H9 (cell line): ENCODE measurements at regions not wholly inside any gene's neighbourhood (a gene's known extent, or its start where the extent isn't known, plus 50 kb on each side); places are given as distances from the start of the nearest gene placed in this dataset.

ENCODE experiments used
- DNase-seq: peaks from one replicate; pipeline ENCODE4 v3.0.0-alpha.2; 2017
- H2AFZ ChIP-seq: one replicate; pipeline ENCODE4 v1.6.1; 2013; ENCODE audit warnings: mild to moderate bottlenecking, low read length, control low read depth, moderate library complexity
- H2AK5ac ChIP-seq: 2 replicates; pipeline ENCODE4 v1.6.1; 2013; ENCODE audit warnings: low read length, control low read depth, mixed read lengths; ENCODE audit not compliant: insufficient read length
- H2BK120ac ChIP-seq: one replicate; pipeline ENCODE4 v1.6.1; 2013; ENCODE audit warnings: low read depth, mild to moderate bottlenecking, low read length, control low read depth, inconsistent platforms; ENCODE audit not compliant: poor library complexity, severe bottlenecking
- H2BK12ac ChIP-seq: 2 replicates; pipeline ENCODE4 v1.6.1; 2013; ENCODE audit warnings: low read length, control low read depth, mixed read lengths, low read depth; ENCODE audit not compliant: insufficient read length
- H2BK15ac ChIP-seq: 2 replicates; pipeline ENCODE4 v1.6.1; 2013; ENCODE audit warnings: low read depth, low read length, control low read depth
- H2BK20ac ChIP-seq: one replicate; pipeline ENCODE4 v1.6.1; 2013; ENCODE audit warnings: low read depth, mild to moderate bottlenecking, low read length, control low read depth, inconsistent platforms; ENCODE audit not compliant: poor library complexity, severe bottlenecking
- H2BK5ac ChIP-seq: 2 replicates; pipeline ENCODE4 v1.6.1; 2013; ENCODE audit warnings: low read length, control low read depth, mixed read lengths; ENCODE audit not compliant: insufficient read length
- H3K14ac ChIP-seq: 2 replicates; pipeline ENCODE4 v1.6.1; 2013; ENCODE audit warnings: low read length, control low read depth; ENCODE audit not compliant: insufficient read depth
- H3K18ac ChIP-seq: 2 replicates; pipeline ENCODE4 v1.6.1; 2013; ENCODE audit warnings: low read depth, mild to moderate bottlenecking, mixed read lengths, low read length, control low read depth; ENCODE audit not compliant: insufficient read length
- H3K23ac ChIP-seq: 2 replicates; pipeline ENCODE4 v1.6.1; 2013; ENCODE audit warnings: low read length, control low read depth, mixed read lengths, low read depth; ENCODE audit not compliant: insufficient read length
- H3K23me2 ChIP-seq: 2 replicates; pipeline ENCODE4 v1.6.1; 2013; ENCODE audit warnings: low read depth, mild to moderate bottlenecking, mixed read lengths, low read length, control low read depth; ENCODE audit not compliant: insufficient read length, poor library complexity, severe bottlenecking
- H3K27ac ChIP-seq: 2 replicates; pipeline ENCODE4 v1.5.1; 2013; ENCODE audit warnings: low read length, control low read depth, mixed read lengths, low read depth; ENCODE audit not compliant: insufficient read length
- H3K27me3 ChIP-seq: 2 replicates; pipeline ENCODE4 v1.6.1; 2013; ENCODE audit warnings: low read length, control low read depth, inconsistent platforms; ENCODE audit not compliant: insufficient read depth
- H3K4ac ChIP-seq: 2 replicates; pipeline ENCODE4 v1.6.1; 2013; ENCODE audit warnings: low read depth, mild to moderate bottlenecking, control low read depth, inconsistent platforms, low read length, moderate library complexity
- H3K4me1 ChIP-seq: 2 replicates; pipeline ENCODE4 v1.6.1; 2013; ENCODE audit warnings: low read length, control low read depth, inconsistent platforms; ENCODE audit not compliant: insufficient read depth
- H3K4me2 ChIP-seq: 2 replicates; pipeline ENCODE4 v1.6.1; 2013; ENCODE audit warnings: low read length, control low read depth, mixed read lengths; ENCODE audit not compliant: insufficient read length, insufficient read depth
- H3K56ac ChIP-seq: 2 replicates; pipeline ENCODE4 v1.6.1; 2013; ENCODE audit warnings: low read depth, mild to moderate bottlenecking, mixed read lengths, low read length, control low read depth; ENCODE audit not compliant: insufficient read length
- H3K79me1 ChIP-seq: 2 replicates; pipeline ENCODE4 v1.6.1; 2013; ENCODE audit warnings: low read depth, mild to moderate bottlenecking, moderate library complexity, low read length, control low read depth, inconsistent platforms; ENCODE audit not compliant: insufficient read depth, poor library complexity, severe bottlenecking
- H3K79me2 ChIP-seq: 2 replicates; pipeline ENCODE4 v1.6.1; 2013; ENCODE audit warnings: low read length, control low read depth, inconsistent platforms; ENCODE audit not compliant: insufficient read depth
- H3K9ac ChIP-seq: 2 replicates; pipeline ENCODE4 v1.6.1; 2013; ENCODE audit warnings: low read length, control low read depth, mixed read lengths; ENCODE audit not compliant: insufficient read length; ENCODE audit errors: extremely low read depth
- H3K9me3 ChIP-seq: one replicate; pipeline ENCODE4 v1.6.1; 2013; ENCODE audit warnings: low read depth, low read length, inconsistent platforms; ENCODE audit not compliant: control insufficient read depth
- H3T11ph ChIP-seq: one replicate; pipeline ENCODE4 v1.6.1; 2013; ENCODE audit warnings: mild to moderate bottlenecking, low read length, control low read depth, inconsistent platforms
- H4K20me1 ChIP-seq: one replicate; pipeline ENCODE4 v1.6.1; 2013; ENCODE audit not compliant: control insufficient read depth, insufficient read length, insufficient read depth
- H4K5ac ChIP-seq: 2 replicates; pipeline ENCODE4 v1.6.1; 2013; ENCODE audit warnings: low read depth, mild to moderate bottlenecking, mixed read lengths, low read length, control low read depth; ENCODE audit not compliant: insufficient read length
- H4K8ac ChIP-seq: replicated peaks from 2 replicates; pipeline ENCODE4 v1.6.1; 2013; ENCODE audit warnings: low read length, control low read depth, mixed read lengths, low read depth; ENCODE audit not compliant: insufficient read length
- H4K91ac ChIP-seq: 2 replicates; pipeline ENCODE4 v1.6.1; 2013; ENCODE audit warnings: low read depth, mild to moderate bottlenecking, moderate library complexity, mixed read lengths, low read length, control low read depth; ENCODE audit not compliant: insufficient read length
- H3K27ac Mint-ChIP-seq, 3 experiments: 2 replicates in 2 of 3; 3 replicates in 1 of 3; pipeline ENCODE4 v1.8.0; 2020 to 2021; ENCODE audit warnings: mixed read lengths in 3 of 3, mild to moderate bottlenecking in 1 of 3, moderate library complexity in 1 of 3
- H3K27me3 Mint-ChIP-seq: 2 replicates; pipeline ENCODE4 v1.8.0; 2021; ENCODE audit warnings: low read depth, mild to moderate bottlenecking, moderate library complexity, mixed read lengths
- H3K36me3 Mint-ChIP-seq, 3 experiments: 2 replicates in 2 of 3; 3 replicates in 1 of 3; pipeline ENCODE4 v1.8.0; 2020 to 2021; ENCODE audit warnings: low read depth in 3 of 3, mixed read lengths in 3 of 3; ENCODE audit not compliant: insufficient read depth in 1 of 3
- H3K4me1 Mint-ChIP-seq, 2 experiments: 2 replicates each; pipeline ENCODE4 v1.8.0; 2020; ENCODE audit warnings: mixed read lengths in 2 of 2
- H3K4me3 Mint-ChIP-seq, 2 experiments: 2 replicates in 1 of 2; 3 replicates in 1 of 2; pipeline ENCODE4 v1.8.0; 2020 to 2021; ENCODE audit warnings: mild to moderate bottlenecking in 2 of 2, mixed read lengths in 2 of 2, moderate library complexity in 1 of 2
- H3K9me3 Mint-ChIP-seq, 2 experiments: 2 replicates in 1 of 2; 3 replicates in 1 of 2; pipeline ENCODE4 v1.8.0; 2020; ENCODE audit warnings: mild to moderate bottlenecking in 2 of 2, mixed read lengths in 2 of 2, moderate library complexity in 1 of 2
- CTCF ChIP-seq: fragments of 200-600 bp; sonication (generic); conservative IDR thresholded peaks from 3 replicates; pipeline ENCODE4 v1.8.0; 2021; ENCODE audit warnings: antibody characterized with exemption, mild to moderate bottlenecking
- WGBS: extraction: QIAGEN DNeasy Blood & Tissue Kit; methylation state at CpG from one replicate; pipeline ENCODE4 v1.1.7; 2013; ENCODE audit warnings: missing lambda C conversion rate, low lambda C conversion rate, mixed read lengths; ENCODE audit not compliant: insufficient read length; ENCODE audit errors: extremely low coverage; 5-methylcytosine and 5-hydroxymethylcytosine counted together

- no CpG with 5 or more reads among the region's 5 CpGs for WGBS
- Histone ChIP-seq H3K23me2 (no peaks in the 10 kb centered on the region), H2BK20ac (no peak overlapping the region), H3T11ph (no peak overlapping the region), H3K56ac (no peak overlapping the region), H3K18ac (no peak overlapping the region), H3K9ac (no peak overlapping the region), H3K4ac (no peak overlapping the region), H3K4me2 (no peak overlapping the region), H4K20me1 (no peaks in the 10 kb centered on the region), H2BK5ac (no peak overlapping the region), H3K23ac (no peak overlapping the region), H4K8ac (no peak overlapping the region), H4K91ac (no peak overlapping the region), H3K4me1 (peaks cover 3% of the 10 kb centered on the region; the same call in 1 of the 2 replicates), H4K5ac (no peak overlapping the region), H3K27me3 (no peaks in the 10 kb centered on the region; the same call in 1 of the 2 replicates), H2BK120ac (no peak overlapping the region), H3K14ac (no peak overlapping the region), H3K79me2 (no peaks in the 10 kb centered on the region), H3K79me1 (no peaks in the 10 kb centered on the region), H2BK15ac (no peak overlapping the region), H2BK12ac (no peak overlapping the region), H2AFZ (no peak overlapping the region), H2AK5ac (no peak overlapping the region), H3K27ac (no peak overlapping the region), H3K9me3 (no peaks in the 10 kb centered on the region)
- TF ChIP-seq CTCF, result no peak
- DNase-seq, result no peak
- no peaks in the 10 kb centered on the region for H3K36me3 Mint-ChIP-seq
- H3K4me1 Mint-ChIP-seq, result peaks cover 2 to 6% of the 10 kb centered on the region in 2 experiments; a peak in 3 of 4 replicates
- no peak overlapping the region for H3K27ac Mint-ChIP-seq
- H3K4me3 Mint-ChIP-seq, result no peak overlapping the region
- H3K9me3 Mint-ChIP-seq, result no peaks in the 10 kb centered on the region; a peak in 1 of 5 replicates
- H3K27me3 Mint-ChIP-seq, result peaks cover 2% of the 10 kb centered on the region
Measured at GRCh38 chr2:5094192-5094591, 598.0 kb upstream of the SOX11 start.
